Endothelial cell of umbilical vein (primary cell): ENCODE measurements at regions not wholly inside any gene's neighbourhood (a gene's known extent, or its start where the extent isn't known, plus 50 kb on each side); places are given as distances from the start of the nearest gene placed in this dataset.

ENCODE experiments used
- EZH2 ChIP-seq: IDR thresholded peaks from 2 replicates; pipeline ENCODE4 v1.6.1; 2012; ENCODE audit warnings: borderline replicate concordance, low read depth, mild to moderate bottlenecking, moderate library complexity, low read length, inconsistent platforms; ENCODE audit not compliant: severe bottlenecking
- JUN ChIP-seq: IDR thresholded peaks from 2 replicates; pipeline ENCODE4 v1.6.1; 2011; ENCODE audit warnings: borderline replicate concordance, low read depth; ENCODE audit not compliant: insufficient read length, insufficient read depth
- POLR2A ChIP-seq: IDR thresholded peaks from 2 replicates; pipeline ENCODE4 v1.6.1; 2012; ENCODE audit warnings: low read depth, mild to moderate bottlenecking, control low read depth, low read length
- POLR2AphosphoS5 ChIP-seq: IDR thresholded peaks from 2 replicates; pipeline ENCODE4 v1.6.1; 2012; ENCODE audit warnings: low read depth, mild to moderate bottlenecking, control low read depth, low read length, moderate library complexity; ENCODE audit not compliant: insufficient read depth
- TF ChIP-seq, protein P1 (sequence below), 2 donors: IDR thresholded peaks; 1 replicate in 1 of 2; 2 replicates in 1 of 2; pipeline ENCODE4 v1.5.1; 2011; ENCODE audit warnings: low read length in 2 of 2, mild to moderate bottlenecking in 2 of 2, moderate library complexity in 2 of 2, control low read depth in 1 of 2, inconsistent platforms in 1 of 2, low read depth in 1 of 2; ENCODE audit not compliant: insufficient read depth in 1 of 2; ENCODE audit errors: extremely low read depth in 1 of 2
- TF ChIP-seq, protein P2 (sequence below): IDR thresholded peaks from 2 replicates; pipeline ENCODE4 v1.6.1; 2011; ENCODE audit not compliant: insufficient read depth, insufficient read length

GRCh38 chr6:40313582-40313981, 273.6 kb downstream of the LRFN2 start:
- TF ChIP-seq, protein P1, sequence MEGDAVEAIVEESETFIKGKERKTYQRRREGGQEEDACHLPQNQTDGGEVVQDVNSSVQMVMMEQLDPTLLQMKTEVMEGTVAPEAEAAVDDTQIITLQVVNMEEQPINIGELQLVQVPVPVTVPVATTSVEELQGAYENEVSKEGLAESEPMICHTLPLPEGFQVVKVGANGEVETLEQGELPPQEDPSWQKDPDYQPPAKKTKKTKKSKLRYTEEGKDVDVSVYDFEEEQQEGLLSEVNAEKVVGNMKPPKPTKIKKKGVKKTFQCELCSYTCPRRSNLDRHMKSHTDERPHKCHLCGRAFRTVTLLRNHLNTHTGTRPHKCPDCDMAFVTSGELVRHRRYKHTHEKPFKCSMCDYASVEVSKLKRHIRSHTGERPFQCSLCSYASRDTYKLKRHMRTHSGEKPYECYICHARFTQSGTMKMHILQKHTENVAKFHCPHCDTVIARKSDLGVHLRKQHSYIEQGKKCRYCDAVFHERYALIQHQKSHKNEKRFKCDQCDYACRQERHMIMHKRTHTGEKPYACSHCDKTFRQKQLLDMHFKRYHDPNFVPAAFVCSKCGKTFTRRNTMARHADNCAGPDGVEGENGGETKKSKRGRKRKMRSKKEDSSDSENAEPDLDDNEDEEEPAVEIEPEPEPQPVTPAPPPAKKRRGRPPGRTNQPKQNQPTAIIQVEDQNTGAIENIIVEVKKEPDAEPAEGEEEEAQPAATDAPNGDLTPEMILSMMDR (IDR thresholded peaks at IDR 0.05; ENCODE audit: extremely low read depth in 1 of 2, insufficient read depth in 1 of 2, low read depth in 1 of 2, low read length in 2 of 2) = no peak
- no peak for TF ChIP-seq POLR2A
- TF ChIP-seq POLR2AphosphoS5 = no peak
- TF ChIP-seq JUN = no peak
- TF ChIP-seq, protein P2, sequence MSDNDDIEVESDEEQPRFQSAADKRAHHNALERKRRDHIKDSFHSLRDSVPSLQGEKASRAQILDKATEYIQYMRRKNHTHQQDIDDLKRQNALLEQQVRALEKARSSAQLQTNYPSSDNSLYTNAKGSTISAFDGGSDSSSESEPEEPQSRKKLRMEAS = no peak
- no peak for TF ChIP-seq EZH2
